ENCODE measurements at regions not wholly inside any gene's neighbourhood (a gene's known extent, or its start where the extent isn't known, plus 50 kb on each side); places are given as distances from the start of the nearest gene placed in this dataset.

GRCh38 chr17:11006530-11006929, 168.6 kb upstream of the PIRT start:
- no peak for DNase-seq
- WGBS, 5 donors = 58 to 81% (median 70%) methylated on average over 5 of the region's 5 CpGs
- peak in 1 of 3 donors; percentile 25 for TF ChIP-seq POLR2AphosphoS5 (IDR thresholded peaks at IDR 0.05)
- no peak for TF ChIP-seq POLR2A (IDR thresholded peaks at IDR 0.05)
- TF ChIP-seq CTCF (IDR thresholded peaks at IDR 0.05 in 8 of 11, conservative IDR thresholded peaks at IDR 0.05 in 3 of 11) = no peak
- Histone ChIP-seq H3K27ac (no peak overlapping the region), H3K9me3 (peaks cover 0 to 14% (median 0%) of the 10 kb centered on the region in 8 donors), H3K36me3 (no peaks in the 10 kb centered on the region), H3K4me3 (no peak overlapping the region), H3K27me3 (replicated peaks in 1 of 7) (peaks cover 0 to 8% (median 0%) of the 10 kb centered on the region in 7 donors), H3K4me1 (no peaks in the 10 kb centered on the region)
- intact Hi-C loops (cut with DNase I; ENCODE audit: low total_unique reads) = no loop called here

- Histone ChIP-seq H3K27me3 (replicated peaks in 1 of 7) (peaks cover 0 to 13% (median 0%) of the 10 kb centered on the region in 7 donors), H3K9me3 (peaks cover 0 to 14% (median 0%) of the 10 kb centered on the region in 8 donors), H3K4me1 (no peaks in the 10 kb centered on the region), H3K27ac (no peak overlapping the region), H3K36me3 (no peaks in the 10 kb centered on the region), H3K4me3 (no peak overlapping the region)
- no peak for TF ChIP-seq POLR2AphosphoS5 (IDR thresholded peaks at IDR 0.05)
- no peak for TF ChIP-seq CTCF (IDR thresholded peaks at IDR 0.05 in 8 of 11, conservative IDR thresholded peaks at IDR 0.05 in 3 of 11)
- no peak for TF ChIP-seq POLR2A (IDR thresholded peaks at IDR 0.05)
- 85 to 90% (median 86%) methylated on average over 8 of the region's 8 CpGs for WGBS, 5 donors
- DNase-seq = no peak
- intact Hi-C loops (cut with DNase I; ENCODE audit: low total_unique reads) = no loop called here
Observed at GRCh38 chr17:11005940-11006339, 168.1 kb upstream of the PIRT start.

GRCh38 chr17:11002417-11002816, 164.5 kb upstream of the PIRT start:
- no peak for DNase-seq
- WGBS, 5 donors = 39 to 94% (median 73%) methylated on average over 2 of the region's 2 CpGs
- TF ChIP-seq POLR2AphosphoS5 (IDR thresholded peaks at IDR 0.05) = no peak
- TF ChIP-seq POLR2A (IDR thresholded peaks at IDR 0.05) = no peak
- no peak for TF ChIP-seq CTCF (IDR thresholded peaks at IDR 0.05 in 8 of 11, conservative IDR thresholded peaks at IDR 0.05 in 3 of 11)
- Histone ChIP-seq H3K27me3 (replicated peaks in 1 of 7) (peaks cover 0 to 13% (median 0%) of the 10 kb centered on the region in 7 donors), H3K27ac (no peak overlapping the region), H3K4me3 (no peak overlapping the region), H3K4me1 (no peaks in the 10 kb centered on the region), H3K36me3 (no peaks in the 10 kb centered on the region), H3K9me3 (peaks cover 0 to 13% (median 0%) of the 10 kb centered on the region in 8 donors)
- intact Hi-C loops (cut with DNase I; ENCODE audit: low total_unique reads) = no loop called here

- H3K27ac ChIP-seq = no peak overlapping the region
- H3K9me3 ChIP-seq = peaks cover 0 to 5% (median 0%) of the 10 kb centered on the region in 8 donors
- 45 to 53% (median 49%) methylated on average over 4 of the region's 4 CpGs for WGBS, 5 donors
- H3K4me1 ChIP-seq = no peaks in the 10 kb centered on the region
- intact Hi-C loops (cut with DNase I; ENCODE audit: low total_unique reads) = no loop called here
- no peak for DNase-seq
- no peak overlapping the region for H3K4me3 ChIP-seq
- no peak for TF ChIP-seq CTCF (IDR thresholded peaks at IDR 0.05 in 8 of 11, conservative IDR thresholded peaks at IDR 0.05 in 3 of 11)
- no peak for TF ChIP-seq POLR2A (IDR thresholded peaks at IDR 0.05)
- no peak for TF ChIP-seq POLR2AphosphoS5 (IDR thresholded peaks at IDR 0.05)
- H3K27me3 ChIP-seq (replicated peaks in 1 of 7) = peaks cover 0 to 19% (median 0%) of the 10 kb centered on the region in 7 donors
- no peaks in the 10 kb centered on the region for H3K36me3 ChIP-seq
Observed at GRCh38 chr17:11001651-11002050, 163.8 kb upstream of the PIRT start.

Data from spleen (tissue), 11 donors.